ENCODE measurements at regions not wholly inside any gene's neighbourhood (a gene's known extent, or its start where the extent isn't known, plus 50 kb on each side); places are given as distances from the start of the nearest gene placed in this dataset.
"Not testable (repeated sequence)": the region's sequence is repeated elsewhere in the genome, so short reads cannot be mapped to it uniquely, and the experiment has no call there.

- no peak for DNase-seq
Observed at GRCh38 chr4:130703211-130703935, 1607.4 kb downstream of the C4orf33 start.

GRCh38 chr4:130705023-130705422 lies 1609.1 kb downstream of the C4orf33 start:
- no peak for DNase-seq

GRCh38 chr4:130712038-130712437 lies 1616.1 kb downstream of the C4orf33 start:
- DNase-seq, result no peak

- DNase-seq, result no peak
Observed at GRCh38 chr4:130714006-130714405, 1618.1 kb downstream of the C4orf33 start.

- DNase-seq, result no peak
Observed at GRCh38 chr4:130722361-130722760, 1626.4 kb downstream of the C4orf33 start.

- DNase-seq, result no peak
Observed at GRCh38 chr4:130736436-130737185, 1640.7 kb downstream of the C4orf33 start.

- no peak for DNase-seq
Observed at GRCh38 chr4:130738233-130738632, 1642.3 kb downstream of the C4orf33 start.

- DNase-seq, result no peak
Observed at GRCh38 chr4:130747842-130748241, 1651.9 kb downstream of the C4orf33 start.

- DNase-seq, result no peak
Observed at GRCh38 chr4:130753926-130754325, 1658.0 kb downstream of the C4orf33 start.

GRCh38 chr4:130760246-130760645 lies 1664.3 kb downstream of the C4orf33 start:
- DNase-seq, result no peak

- not testable (repeated sequence) for DNase-seq
Observed at GRCh38 chr4:130767384-130767783, 1671.4 kb downstream of the C4orf33 start.

GRCh38 chr4:130772966-130773365 lies 1677.0 kb downstream of the C4orf33 start:
- not testable (repeated sequence) for DNase-seq

GRCh38 chr4:130808492-130808891 lies 1712.5 kb downstream of the C4orf33 start:
- no peak for DNase-seq

GRCh38 chr4:130812117-130812765 lies 1716.3 kb downstream of the C4orf33 start:
- DNase-seq, result no peak

GRCh38 chr4:130814896-130815295 lies 1718.9 kb downstream of the C4orf33 start:
- DNase-seq, result no peak

- DNase-seq, result no peak
Observed at GRCh38 chr4:130820448-130820847, 1724.5 kb downstream of the C4orf33 start.

GRCh38 chr4:130825284-130825683 lies 1729.3 kb downstream of the C4orf33 start:
- DNase-seq, result no peak

- DNase-seq, result no peak
Observed at GRCh38 chr4:130850019-130850524, 1754.1 kb downstream of the C4orf33 start.

- no peak for DNase-seq
Observed at GRCh38 chr4:130851107-130851506, 1755.2 kb downstream of the C4orf33 start.

GRCh38 chr4:130851932-130852331 lies 1756.0 kb downstream of the C4orf33 start:
- no peak for DNase-seq

- no peak for DNase-seq
Observed at GRCh38 chr4:130855533-130855932, 1759.6 kb downstream of the C4orf33 start.

GRCh38 chr4:130859991-130860390 lies 1764.0 kb downstream of the C4orf33 start:
- no peak for DNase-seq

- DNase-seq, result no peak
Observed at GRCh38 chr4:130896920-130897319, 1801.0 kb downstream of the C4orf33 start.

GRCh38 chr4:130901321-130901720 lies 1805.4 kb downstream of the C4orf33 start:
- DNase-seq, result no peak

All from activated gamma-delta T cell treated with Interleukin-2 at 50 U/mL for 16 hours (primary cell).